A549 (cell line): ENCODE measurements at regions not wholly inside any gene's neighbourhood (a gene's known extent, or its start where the extent isn't known, plus 50 kb on each side); places are given as distances from the start of the nearest gene placed in this dataset.

Source experiments
- ATAC-seq, 2 experiments: fragments of 200-7000 bp in 1 of 2; fragments of >200 bp in 1 of 2; cut with Nextera tagmentation in 1 of 2; cut with Tn5 transposase in 1 of 2; 3 replicates each; pipeline versions ENCODE4 v1.8.0 to v1.9.1; 2018 to 2020; ENCODE audit warnings: mild to moderate bottlenecking in 1 of 2, moderate library complexity in 1 of 2
- CTCF ChIA-PET: fragments of 300-600 bp; sonication (Branson Sonifier 250); formaldehyde crosslinking; extraction: SDS; loops from one replicate; lab custom pipeline; 2021; ENCODE audit warnings: antibody characterized with exemption, inconsistent platforms; lab: Yijun Ruan, JAX
- POLR2A ChIA-PET: fragments of 350-600 bp; formaldehyde crosslinking; extraction: SDS; loops from one replicate; lab custom pipeline; 2021; ENCODE audit warnings: antibody characterized with exemption, inconsistent platforms; lab: Yijun Ruan, JAX
- DNase-seq, 2 experiments: peaks; one replicate each; pipeline versions ENCODE4 v3.0.0 to v3.0.0-alpha.2; 2011 to 2016; ENCODE audit warnings: low read depth in 1 of 2, low spot score in 1 of 2
- FAIRE-seq: peaks from 2 replicates; lab custom pipeline; 2011; peaks lifted over from hg19 to GRCh38; lab: Jason Lieb, UNC
- H3K27ac ChIP-seq, 2 experiments: fragments of >200 bp; sonication (Bioruptor Twin); formaldehyde crosslinking; 3 replicates each; pipeline ENCODE4 v1.5.1; 2016 to 2017
- H3K4me1 ChIP-seq: fragments of >200 bp; sonication (Bioruptor Twin); formaldehyde crosslinking; 3 replicates; pipeline ENCODE4 v1.6.1; 2016
- H3K4me2 ChIP-seq: fragments of >200 bp; sonication (Bioruptor Twin); formaldehyde crosslinking; 3 replicates; pipeline ENCODE4 v1.6.1; 2016
- H3K4me3 ChIP-seq: fragments of >200 bp; sonication (Bioruptor Twin); formaldehyde crosslinking; 3 replicates; pipeline ENCODE4 v1.5.1; 2016
- H3K9me3 ChIP-seq: fragments of >200 bp; sonication (Bioruptor Twin); formaldehyde crosslinking; 3 replicates; pipeline ENCODE4 v1.6.1; 2016
- ATOH8 ChIP-seq: fragments of 250-450 bp; sonication (Bioruptor Pico); IDR thresholded peaks from 2 replicates; pipeline ENCODE4 v1.5.0; 2020; ENCODE audit warnings: low read depth, mild to moderate bottlenecking, moderate library complexity
- BHLHE40 ChIP-seq: IDR thresholded peaks from 2 replicates; pipeline ENCODE4 v1.6.1; 2012; ENCODE audit warnings: low read depth, low read length, inconsistent platforms
- CTCF ChIP-seq: fragments of >200 bp; sonication (Bioruptor Twin); formaldehyde crosslinking; IDR thresholded peaks from 3 replicates; pipeline ENCODE4 v1.5.1; 2016
- EHF ChIP-seq: fragments of 250-450 bp; sonication (Bioruptor Pico); IDR thresholded peaks from 2 replicates; pipeline ENCODE4 v1.5.0; 2020; ENCODE audit warnings: mild to moderate bottlenecking
- ELK1 ChIP-seq: fragments of 150-350 bp; IDR thresholded peaks from 2 replicates; pipeline ENCODE4 v1.6.1; 2014; ENCODE audit warnings: low read depth, mild to moderate bottlenecking, low read length
- EP300 ChIP-seq, 2 experiments: fragments of >200 bp; sonication (Bioruptor Twin); formaldehyde crosslinking; IDR thresholded peaks; 2 replicates in 1 of 2; 3 replicates in 1 of 2; pipeline ENCODE4 v1.6.1; 2016 to 2017
- FOSB ChIP-seq: fragments of 250-450 bp; sonication (Bioruptor Pico); IDR thresholded peaks from 2 replicates; pipeline ENCODE4 v1.5.0; 2020; ENCODE audit warnings: mild to moderate bottlenecking, moderate library complexity
- FOXS1 ChIP-seq: fragments of 250-450 bp; sonication (Bioruptor Pico); IDR thresholded peaks from 2 replicates; pipeline ENCODE4 v1.5.0; 2020; ENCODE audit warnings: mild to moderate bottlenecking, moderate library complexity
- HEYL ChIP-seq: fragments of 250-450 bp; sonication (Bioruptor Pico); IDR thresholded peaks from 2 replicates; pipeline ENCODE4 v1.8.0; 2021; ENCODE audit warnings: mild to moderate bottlenecking, moderate library complexity
- HOXB5 ChIP-seq: fragments of 250-450 bp; sonication (Bioruptor Pico); IDR thresholded peaks from 2 replicates; pipeline ENCODE4 v1.5.0; 2020; ENCODE audit warnings: mild to moderate bottlenecking, moderate library complexity
- JUN ChIP-seq, 2 experiments: fragments of >200 bp; sonication (Bioruptor Twin); formaldehyde crosslinking; IDR thresholded peaks; 2 replicates in 1 of 2; 3 replicates in 1 of 2; pipeline ENCODE4 v1.6.1; 2016 to 2017
- MAFK ChIP-seq: fragments of 450-650 bp; IDR thresholded peaks from 2 replicates; pipeline ENCODE4 v1.6.1; 2014; ENCODE audit not compliant: partially characterized antibody
- MAX ChIP-seq: IDR thresholded peaks from 2 replicates; pipeline ENCODE4 v1.6.1; 2012
- NR3C1 ChIP-seq: fragments of >200 bp; sonication (Bioruptor Twin); formaldehyde crosslinking; IDR thresholded peaks from 3 replicates; pipeline ENCODE4 v1.6.1; 2017
- RAD21 ChIP-seq, 2 experiments: fragments of >200 bp in 1 of 2; sonication (Bioruptor Twin) in 1 of 2; formaldehyde crosslinking in 1 of 2; IDR thresholded peaks in 1 of 2; conservative IDR thresholded peaks in 1 of 2; 2 replicates in 1 of 2; 3 replicates in 1 of 2; pipeline ENCODE4 v1.6.1; 2012 to 2018; ENCODE audit warnings: inconsistent platforms in 1 of 2
- RFX5 ChIP-seq: fragments of 450-650 bp; IDR thresholded peaks from 2 replicates; pipeline ENCODE4 v1.7.1; 2014; ENCODE audit warnings: antibody characterized with exemption, mild to moderate bottlenecking, moderate library complexity
- SMC3 ChIP-seq: fragments of >200 bp; sonication (Bioruptor Twin); formaldehyde crosslinking; IDR thresholded peaks from 3 replicates; pipeline ENCODE4 v1.6.1; 2018; ENCODE audit warnings: inconsistent platforms
- SREBF2 ChIP-seq: fragments of 450-650 bp; IDR thresholded peaks from 2 replicates; pipeline ENCODE4 v1.6.1; 2014; ENCODE audit warnings: mild to moderate bottlenecking, moderate library complexity
- TFCP2L1 ChIP-seq: fragments of 250-450 bp; sonication (Bioruptor Pico); IDR thresholded peaks from 2 replicates; pipeline ENCODE4 v1.5.0; 2021; ENCODE audit warnings: mild to moderate bottlenecking
- USF2 ChIP-seq: fragments of 450-650 bp; IDR thresholded peaks from 2 replicates; pipeline ENCODE4 v1.6.1; 2014; ENCODE audit warnings: antibody characterized with exemption
- ZNF302 ChIP-seq: fragments of 250-450 bp; sonication (Bioruptor Pico); IDR thresholded peaks from 2 replicates; pipeline ENCODE4 v1.9.0; 2021; ENCODE audit warnings: inconsistent platforms, mild to moderate bottlenecking, moderate library complexity
- WGBS: methylation state at CpG from one replicate; pipeline ENCODE4 v1.1.6; 2017; ENCODE audit errors: missing lambda C conversion rate; 5-methylcytosine and 5-hydroxymethylcytosine counted together

- Histone ChIP-seq H3K4me3 (no peak overlapping the region), H3K27ac (no peak overlapping the region), H3K4me2 (0 out of 3 replicates have a peak overlapping the region, but pooled peaks have one; percentile 2), H3K4me1 (no peaks in the 10 kb centered on the region), H3K9me3 (no peaks in the 10 kb centered on the region)
- ChIA-PET CTCF (interaction anchor here (0.7 to 1.4 kb wide), 6 partner anchors 8 to 591 kb away, joined by 3 to 5 read pairs (median 4); no protein-coding TSS in a partner anchor), POLR2A (no interaction called here)
- 4% methylated on average over 1 of the region's 1 CpG for WGBS
- FAIRE-seq (no peak), DNase-seq (no peak), ATAC-seq (peak; percentile 30 to 39; a peak in 5 of 6 replicates)
- TF ChIP-seq ELK1 (no peak), NR3C1 (no peak), HOXB5 (CRISPR knock-in tag) (no peak), SREBF2 (no peak), ZNF302 (CRISPR knock-in tag) (no peak), FOXS1 (CRISPR knock-in tag) (no peak), SMC3 (no peak), USF2 (no peak), JUN (IDR thresholded peaks at IDR 0.05) (no peak), EP300 (IDR thresholded peaks at IDR 0.05) (no peak), RFX5 (no peak), EHF (CRISPR knock-in tag) (no peak)
- TF ChIP-seq, all 56 proteins: peak for 0
Measured at GRCh38 chr2:228681979-228682378, 500.5 kb upstream of the SPHKAP start.

GRCh38 chr2:228681426-228681825, 499.9 kb upstream of the SPHKAP start:
- no peak for FAIRE-seq
- Histone ChIP-seq H3K27ac (no peak overlapping the region), H3K4me1 (no peaks in the 10 kb centered on the region), H3K4me2 (0 out of 3 replicates have a peak overlapping the region, but pooled peaks have one; percentile 2), H3K9me3 (no peaks in the 10 kb centered on the region), H3K4me3 (no peak overlapping the region)
- ChIA-PET POLR2A (no interaction called here), CTCF (interaction anchor here (0.7 to 1.4 kb wide), 7 partner anchors 9 to 592 kb away, joined by 3 to 5 read pairs (median 4); no protein-coding TSS in a partner anchor)
- TF ChIP-seq RAD21 (conservative IDR thresholded peaks at IDR 0.05 in 1 of 2, IDR thresholded peaks at IDR 0.05 in 1 of 2), result peak; percentile 35 to 46
- no peak for TF ChIP-seq NR3C1
- TF ChIP-seq FOXS1 (CRISPR knock-in tag), result no peak
- TF ChIP-seq TFCP2L1, result no peak
- peak; percentile 37 for TF ChIP-seq CTCF
- no peak for TF ChIP-seq MAX
- no peak for TF ChIP-seq BHLHE40
- no peak for TF ChIP-seq ZNF302 (CRISPR knock-in tag)
- TF ChIP-seq SMC3, result peak; percentile 45; the same call in 2 of the 3 replicates
- no peak for TF ChIP-seq FOSB
- 13% methylated on average over 5 of the region's 5 CpGs for WGBS
- ATAC-seq, result peak; percentile 80 to 86
- peak in 1 of 2 experiments; percentile 44 for DNase-seq

GRCh38 chr2:228678110-228678509, 496.6 kb upstream of the SPHKAP start:
- no peak overlapping the region for H3K27ac ChIP-seq
- ATAC-seq (no peak), FAIRE-seq (no peak), DNase-seq (no peak)
- H3K4me2 ChIP-seq, result no peak overlapping the region
- no peak overlapping the region for H3K4me3 ChIP-seq
- POLR2A ChIA-PET, result no interaction called here
- CTCF ChIA-PET, result no interaction called here
- no peaks in the 10 kb centered on the region for H3K4me1 ChIP-seq
- no peak for TF ChIP-seq RAD21 (conservative IDR thresholded peaks at IDR 0.05 in 1 of 2, IDR thresholded peaks at IDR 0.05 in 1 of 2)
- TF ChIP-seq MAFK, result peak; percentile 81
- TF ChIP-seq HEYL (CRISPR knock-in tag), result no peak
- TF ChIP-seq ATOH8 (CRISPR knock-in tag), result no peak
- TF ChIP-seq, all 56 proteins: peak for 1
- 49% methylated on average over 4 of the region's 4 CpGs for WGBS
- H3K9me3 ChIP-seq, result no peaks in the 10 kb centered on the region
